ENCODE measurements at regions not wholly inside any gene's neighbourhood (a gene's known extent, or its start where the extent isn't known, plus 50 kb on each side); places are given as distances from the start of the nearest gene placed in this dataset.

GRCh38 chr17:69761011-69761410, 314.0 kb upstream of the KCNJ16 start:
- Histone ChIP-seq H3K9ac (ENCODE audit: low read length) (no peak overlapping the region), H3K36me3 (ENCODE audit: low read length) (peaks cover 2% of the 10 kb centered on the region; the same call in 1 of the 2 replicates), H3K4me3 (ENCODE audit: insufficient read depth, low read length, poor library complexity, severe bottlenecking) (no peak overlapping the region), H3F3A (ENCODE audit: insufficient read depth) (no peaks in the 10 kb centered on the region), H3K27ac (ENCODE audit: low read depth, low read length) (no peak overlapping the region), H3K27me3 (ENCODE audit: low read length) (no peaks in the 10 kb centered on the region), H2AFZ (ENCODE audit: low read depth, low read length, severe bottlenecking) (no peak overlapping the region), H3K79me2 (ENCODE audit: insufficient read depth, low read length) (no peaks in the 10 kb centered on the region), H3K4me2 (ENCODE audit: low read depth, low read length, poor library complexity, severe bottlenecking) (no peak overlapping the region), H3K9me2 (replicated peaks; ENCODE audit: insufficient read depth, low read length) (no peaks in the 10 kb centered on the region), H3K9me3 (ENCODE audit: insufficient read depth, low read length) (no peaks in the 10 kb centered on the region), H4K20me1 (ENCODE audit: low read depth, low read length) (no peaks in the 10 kb centered on the region)
- no peak for TF ChIP-seq CTCF (IDR thresholded peaks at IDR 0.05; ENCODE audit: insufficient read depth, low read length, poor library complexity, severe bottlenecking)
- TF ChIP-seq EZH2phosphoT487 (conservative IDR thresholded peaks at IDR 0.05; ENCODE audit: low read length) = no peak

GRCh38 chr17:69761767-69762321, 313.2 kb upstream of the KCNJ16 start:
- H4K20me1 ChIP-seq (ENCODE audit: low read depth, low read length) = no peaks in the 10 kb centered on the region
- no peaks in the 10 kb centered on the region for H3K9me2 ChIP-seq (replicated peaks; ENCODE audit: insufficient read depth, low read length)
- H3K4me3 ChIP-seq (ENCODE audit: insufficient read depth, low read length, poor library complexity, severe bottlenecking) = no peak overlapping the region
- no peaks in the 10 kb centered on the region for H3K79me2 ChIP-seq (ENCODE audit: insufficient read depth, low read length)
- TF ChIP-seq CTCF (IDR thresholded peaks at IDR 0.05; ENCODE audit: insufficient read depth, low read length, poor library complexity, severe bottlenecking) = no peak
- no peak for TF ChIP-seq EZH2phosphoT487 (conservative IDR thresholded peaks at IDR 0.05; ENCODE audit: low read length)
- H3K9ac ChIP-seq (ENCODE audit: low read length) = no peak overlapping the region
- H3K4me2 ChIP-seq (ENCODE audit: low read depth, low read length, poor library complexity, severe bottlenecking) = no peak overlapping the region
- peaks cover 2% of the 10 kb centered on the region; the same call in 1 of the 2 replicates for H3K36me3 ChIP-seq (ENCODE audit: low read length)
- H3F3A ChIP-seq (ENCODE audit: insufficient read depth) = no peaks in the 10 kb centered on the region
- no peak overlapping the region for H2AFZ ChIP-seq (ENCODE audit: low read depth, low read length, severe bottlenecking)
- no peaks in the 10 kb centered on the region for H3K27me3 ChIP-seq (ENCODE audit: low read length)
- H3K9me3 ChIP-seq (ENCODE audit: insufficient read depth, low read length) = no peaks in the 10 kb centered on the region
- no peak overlapping the region for H3K27ac ChIP-seq (ENCODE audit: low read depth, low read length)

- no peak overlapping the region for H3K9ac ChIP-seq (ENCODE audit: low read length)
- H3K27ac ChIP-seq (ENCODE audit: low read depth, low read length) = no peak overlapping the region
Observed at GRCh38 chr17:69762359-69762758, 312.7 kb upstream of the KCNJ16 start.

More at GRCh38 chr17:69762359-69762758, 312.7 kb upstream of the KCNJ16 start:
- H3K4me2 ChIP-seq (ENCODE audit: low read depth, low read length, poor library complexity, severe bottlenecking) = no peak overlapping the region
- H3K27me3 ChIP-seq (ENCODE audit: low read length) = no peaks in the 10 kb centered on the region
- peaks cover 2% of the 10 kb centered on the region; the same call in 1 of the 2 replicates for H3K36me3 ChIP-seq (ENCODE audit: low read length)
- H3K79me2 ChIP-seq (ENCODE audit: insufficient read depth, low read length) = no peaks in the 10 kb centered on the region
- no peak overlapping the region for H3K4me3 ChIP-seq (ENCODE audit: insufficient read depth, low read length, poor library complexity, severe bottlenecking)
- H3F3A ChIP-seq (ENCODE audit: insufficient read depth) = no peaks in the 10 kb centered on the region
- no peaks in the 10 kb centered on the region for H3K9me2 ChIP-seq (replicated peaks; ENCODE audit: insufficient read depth, low read length)
- no peaks in the 10 kb centered on the region for H3K9me3 ChIP-seq (ENCODE audit: insufficient read depth, low read length)
- no peaks in the 10 kb centered on the region for H4K20me1 ChIP-seq (ENCODE audit: low read depth, low read length)
- TF ChIP-seq CTCF (IDR thresholded peaks at IDR 0.05; ENCODE audit: insufficient read depth, low read length, poor library complexity, severe bottlenecking) = no peak
- no peak for TF ChIP-seq EZH2phosphoT487 (conservative IDR thresholded peaks at IDR 0.05; ENCODE audit: low read length)
- no peak overlapping the region for H2AFZ ChIP-seq (ENCODE audit: low read depth, low read length, severe bottlenecking)

Data from SU-DHL-6 (cell line).